ENCODE measurements at regions not wholly inside any gene's neighbourhood (a gene's known extent, or its start where the extent isn't known, plus 50 kb on each side); places are given as distances from the start of the nearest gene placed in this dataset.
"Not testable (repeated sequence)": the region's sequence is repeated elsewhere in the genome, so short reads cannot be mapped to it uniquely, and the experiment has no call there.

DNA sequence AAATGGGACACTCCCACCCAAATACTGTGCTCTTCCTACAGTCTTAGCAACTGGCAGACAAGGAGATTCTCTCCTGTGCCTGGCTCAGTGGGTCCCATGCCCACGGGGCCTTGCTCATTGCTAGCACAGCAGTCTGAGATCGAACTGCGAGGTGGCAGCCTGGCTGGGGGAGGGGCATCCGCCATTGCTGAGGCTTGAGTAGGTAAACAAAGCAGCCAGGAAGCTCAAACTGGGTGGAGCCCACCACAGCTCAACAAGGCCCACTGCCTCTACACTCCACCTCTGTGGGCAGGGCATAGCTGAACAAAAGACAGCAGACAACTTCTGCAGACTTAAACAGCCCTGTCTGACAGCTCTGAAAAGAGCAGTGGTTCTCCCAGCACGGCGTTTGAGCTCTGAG is 174.8 kb downstream of the COL12A1 start:
- DNase-seq (ENCODE audit: low read depth); H3K4me3 ChIP-seq (ENCODE audit: low read depth, low read length): not testable (repeated sequence)

DNA sequence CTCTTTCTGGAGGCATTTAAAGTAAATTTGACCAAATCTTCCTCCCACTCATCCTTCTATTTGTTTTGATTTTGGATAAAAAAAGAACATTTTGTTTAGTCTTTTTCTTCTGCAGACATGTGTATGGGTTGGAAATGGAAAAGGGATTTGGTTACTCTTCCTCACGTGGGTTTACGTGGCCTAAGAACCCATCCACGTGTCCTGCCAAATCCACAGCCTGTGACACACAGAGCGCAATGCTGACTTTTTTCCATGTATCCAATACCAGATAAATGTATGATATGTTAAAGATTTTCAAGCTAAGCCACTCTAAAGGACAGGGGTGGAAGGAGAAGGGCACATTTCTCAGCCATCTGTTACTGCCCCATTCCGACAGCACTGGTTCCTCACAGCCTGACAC is 176.5 kb downstream of the COL12A1 start:
- TF ChIP-seq, protein P1, sequence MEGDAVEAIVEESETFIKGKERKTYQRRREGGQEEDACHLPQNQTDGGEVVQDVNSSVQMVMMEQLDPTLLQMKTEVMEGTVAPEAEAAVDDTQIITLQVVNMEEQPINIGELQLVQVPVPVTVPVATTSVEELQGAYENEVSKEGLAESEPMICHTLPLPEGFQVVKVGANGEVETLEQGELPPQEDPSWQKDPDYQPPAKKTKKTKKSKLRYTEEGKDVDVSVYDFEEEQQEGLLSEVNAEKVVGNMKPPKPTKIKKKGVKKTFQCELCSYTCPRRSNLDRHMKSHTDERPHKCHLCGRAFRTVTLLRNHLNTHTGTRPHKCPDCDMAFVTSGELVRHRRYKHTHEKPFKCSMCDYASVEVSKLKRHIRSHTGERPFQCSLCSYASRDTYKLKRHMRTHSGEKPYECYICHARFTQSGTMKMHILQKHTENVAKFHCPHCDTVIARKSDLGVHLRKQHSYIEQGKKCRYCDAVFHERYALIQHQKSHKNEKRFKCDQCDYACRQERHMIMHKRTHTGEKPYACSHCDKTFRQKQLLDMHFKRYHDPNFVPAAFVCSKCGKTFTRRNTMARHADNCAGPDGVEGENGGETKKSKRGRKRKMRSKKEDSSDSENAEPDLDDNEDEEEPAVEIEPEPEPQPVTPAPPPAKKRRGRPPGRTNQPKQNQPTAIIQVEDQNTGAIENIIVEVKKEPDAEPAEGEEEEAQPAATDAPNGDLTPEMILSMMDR (IDR thresholded peaks at IDR 0.05; ENCODE audit: low read depth, low read length, missing control alignments) = no peak

More for the DNA sequence above, 174.8 kb downstream of the COL12A1 start:
- in situ Hi-C loops (cut with HindIII; ENCODE audit: low sequenced_read_pairs) = not testable (repeated sequence)

DNA sequence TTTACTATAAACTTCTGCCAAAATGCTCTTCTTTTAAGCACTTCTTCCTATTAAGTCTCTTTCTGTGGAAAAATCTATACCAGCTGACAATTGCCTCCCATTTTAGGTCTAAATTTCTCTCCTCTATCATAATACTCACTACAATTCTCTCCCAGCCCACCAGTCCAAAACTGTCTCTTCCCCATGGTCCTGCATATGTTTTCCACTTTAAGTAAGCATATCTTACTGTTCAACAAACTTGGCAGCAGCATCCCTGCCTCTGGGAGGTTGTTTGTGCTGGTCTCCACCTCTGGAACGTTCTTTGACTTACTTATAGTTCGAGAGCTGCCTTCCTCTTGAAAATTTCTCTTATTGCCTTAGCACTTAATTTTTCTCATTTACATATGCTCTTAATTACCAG is 180.5 kb downstream of the COL12A1 start:
- H3K4me3 ChIP-seq (ENCODE audit: low read depth, low read length) = no peak overlapping the region
- in situ Hi-C loops (cut with HindIII; ENCODE audit: low sequenced_read_pairs) = loop anchor here (5.0 kb wide), 1 partner anchor 83 kb away; no protein-coding TSS in a partner anchor
- TF ChIP-seq, protein P1 (IDR thresholded peaks at IDR 0.05; ENCODE audit: low read depth, low read length, missing control alignments) = no peak
- DNase-seq (ENCODE audit: low read depth) = no peak

More for the DNA sequence above, 176.5 kb downstream of the COL12A1 start:
- no peak overlapping the region for H3K4me3 ChIP-seq (ENCODE audit: low read depth, low read length)
- in situ Hi-C loops (cut with HindIII; ENCODE audit: low sequenced_read_pairs) = loop anchor here (5.0 kb wide), 1 partner anchor 87 kb away; no protein-coding TSS in a partner anchor
- no peak for DNase-seq (ENCODE audit: low read depth)

DNA sequence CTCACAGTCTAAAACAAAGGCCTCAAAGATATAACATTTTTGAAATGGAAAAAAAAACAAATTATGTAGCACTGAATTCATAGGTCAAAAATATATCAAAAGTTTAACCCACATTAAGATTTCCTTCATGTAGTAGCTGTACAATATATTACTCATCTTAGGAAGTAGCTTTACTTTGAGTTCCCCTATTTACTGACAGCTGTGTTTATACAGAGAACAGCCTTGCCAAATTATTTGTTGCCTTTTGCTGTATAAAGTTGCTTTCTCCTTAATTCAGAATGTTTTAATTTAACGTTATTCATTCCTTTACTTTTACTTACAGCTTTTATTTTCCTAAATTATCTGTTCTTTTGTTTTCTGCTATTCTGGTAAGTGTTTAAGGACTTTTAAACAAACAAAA is 181.0 kb downstream of the COL12A1 start:
- no peak overlapping the region for H3K4me3 ChIP-seq (ENCODE audit: low read depth, low read length)
- in situ Hi-C loops (cut with HindIII; ENCODE audit: low sequenced_read_pairs) = loop anchor here (5.0 kb wide), 1 partner anchor 83 kb away; no protein-coding TSS in a partner anchor
- TF ChIP-seq, protein P1 (IDR thresholded peaks at IDR 0.05; ENCODE audit: low read depth, low read length, missing control alignments) = no peak
- DNase-seq (ENCODE audit: low read depth) = no peak

DNA sequence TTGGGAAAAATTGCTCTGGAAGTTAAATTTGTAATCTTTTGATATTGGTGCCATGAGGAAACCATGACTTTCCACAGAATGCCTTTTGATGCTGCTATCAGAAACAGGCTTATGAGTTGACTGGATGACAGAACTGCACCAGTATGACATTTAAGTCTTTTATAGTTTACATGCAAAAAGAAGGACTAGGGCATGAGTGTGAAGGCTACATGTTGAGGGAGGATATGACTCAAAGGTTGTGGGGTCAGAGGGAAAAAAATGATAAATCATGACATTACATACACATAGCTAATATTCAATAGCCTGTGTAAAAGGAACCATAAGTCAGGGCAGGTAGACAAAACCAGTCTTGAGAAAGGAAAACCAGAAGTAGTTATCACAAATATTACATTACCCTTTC is 182.2 kb downstream of the COL12A1 start:
- no peak overlapping the region for H3K4me3 ChIP-seq (ENCODE audit: low read depth, low read length)
- in situ Hi-C loops (cut with HindIII; ENCODE audit: low sequenced_read_pairs) = no loop called here
- TF ChIP-seq, protein P1 (IDR thresholded peaks at IDR 0.05; ENCODE audit: low read depth, low read length, missing control alignments) = no peak
- no peak for DNase-seq (ENCODE audit: low read depth)

DNA sequence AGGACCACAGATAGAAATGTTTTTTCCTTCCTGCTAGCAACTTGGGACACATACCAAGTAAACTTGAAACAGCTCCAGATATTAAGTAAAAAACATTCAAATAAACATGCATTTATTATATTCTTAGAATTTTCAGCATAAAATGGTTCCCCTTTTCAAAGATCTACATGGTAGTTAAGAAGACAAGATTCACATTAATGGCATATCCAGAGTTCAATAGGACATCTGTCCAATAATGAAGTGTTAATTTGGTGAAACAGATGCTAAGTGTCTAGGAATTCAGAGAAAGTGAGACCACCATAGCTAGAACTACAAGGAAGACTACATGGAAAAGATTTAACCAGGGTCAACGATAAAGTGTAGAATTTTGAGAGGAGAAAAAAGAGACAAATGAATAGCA is 184.9 kb downstream of the COL12A1 start:
- DNase-seq (ENCODE audit: low read depth) = no peak
- TF ChIP-seq, protein P1 (IDR thresholded peaks at IDR 0.05; ENCODE audit: low read depth, low read length, missing control alignments) = no peak
- in situ Hi-C loops (cut with HindIII; ENCODE audit: low sequenced_read_pairs) = no loop called here

DNA sequence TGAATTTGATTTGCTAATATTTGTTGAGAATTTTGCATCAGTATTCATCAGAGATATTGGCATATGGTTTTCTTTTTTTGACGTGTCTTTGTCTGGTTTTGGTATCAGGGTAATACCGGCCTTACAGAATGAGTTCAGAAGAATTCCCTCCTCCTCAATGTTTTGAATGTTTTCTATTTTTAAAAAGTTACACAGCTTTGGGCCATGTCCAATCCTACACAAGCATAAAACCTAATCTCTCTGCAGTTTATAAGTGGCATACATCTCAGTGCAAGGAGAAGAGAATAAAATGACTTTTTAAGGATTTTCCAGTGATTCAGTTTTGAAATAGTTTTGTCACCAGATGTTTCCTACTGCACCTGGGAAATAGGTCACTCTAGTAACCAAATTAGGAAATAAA is 185.5 kb downstream of the COL12A1 start:
- in situ Hi-C loops (cut with HindIII; ENCODE audit: low sequenced_read_pairs) = no loop called here
- H3K4me3 ChIP-seq (ENCODE audit: low read depth, low read length) = no peak overlapping the region
- no peak for DNase-seq (ENCODE audit: low read depth)
- TF ChIP-seq, protein P1 (IDR thresholded peaks at IDR 0.05; ENCODE audit: low read depth, low read length, missing control alignments) = no peak

More for the DNA sequence above, 184.9 kb downstream of the COL12A1 start:
- H3K4me3 ChIP-seq (ENCODE audit: low read depth, low read length) = no peak overlapping the region
